ENCODE measurements at regions not wholly inside any gene's neighbourhood (a gene's known extent, or its start where the extent isn't known, plus 50 kb on each side); places are given as distances from the start of the nearest gene placed in this dataset.
"Not testable (repeated sequence)": the region's sequence is repeated elsewhere in the genome, so short reads cannot be mapped to it uniquely, and the experiment has no call there.

GRCh38 chr2:242054881-242055801, 185.6 kb downstream of the RTP5 start:
- no peak for DNase-seq

DNA sequence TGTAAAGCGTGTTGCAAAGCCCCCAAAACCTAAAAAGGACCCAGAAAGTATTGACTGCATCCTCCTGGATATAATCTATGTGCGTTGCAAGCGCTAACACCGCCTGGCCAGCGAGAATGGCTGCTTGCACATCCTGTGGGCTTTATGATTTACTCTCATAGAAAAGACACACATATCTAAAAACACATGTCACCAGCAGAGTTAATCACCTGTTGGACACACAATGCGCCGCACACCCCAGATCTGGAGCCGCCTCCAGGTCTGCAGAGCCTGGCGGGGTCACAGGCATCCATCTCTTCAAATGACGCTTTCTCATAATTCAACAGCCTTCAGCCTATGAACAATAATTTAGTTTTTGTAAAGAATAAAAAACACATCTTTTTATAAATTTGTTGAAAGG, 186.5 kb downstream of the RTP5 start:
- DNase-seq, result no peak

GRCh38 chr2:242056785-242057184, 187.3 kb downstream of the RTP5 start:
- DNase-seq, result no peak

GRCh38 chr2:242057379-242058040, 188.0 kb downstream of the RTP5 start:
- DNase-seq, result no peak

GRCh38 chr2:242058116-242058680, 188.7 kb downstream of the RTP5 start:
- DNase-seq, result no peak

DNA sequence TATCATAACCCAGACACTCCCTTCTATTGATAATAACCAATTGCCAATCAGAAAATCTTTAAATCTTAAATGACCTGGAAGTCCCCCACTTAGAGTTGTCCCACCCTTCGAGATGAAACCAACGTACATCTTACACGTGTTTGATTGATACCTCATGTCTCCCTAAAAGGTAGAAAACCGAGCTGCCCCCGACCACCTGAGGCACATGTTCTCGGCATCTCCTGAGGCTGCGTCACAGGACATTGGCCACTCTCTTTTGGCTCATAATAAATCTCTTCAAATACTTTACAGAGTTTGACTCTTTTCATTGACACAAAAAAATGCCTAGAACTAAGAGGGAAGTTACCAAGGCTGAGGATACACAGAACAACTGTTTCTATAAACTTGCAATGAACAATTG, 190.0 kb downstream of the RTP5 start:
- no peak for DNase-seq

GRCh38 chr2:242060212-242060835, 190.8 kb downstream of the RTP5 start:
- DNase-seq, result no peak

GRCh38 chr2:242061930-242062329, 192.4 kb downstream of the RTP5 start:
- not testable (repeated sequence) for DNase-seq

DNA sequence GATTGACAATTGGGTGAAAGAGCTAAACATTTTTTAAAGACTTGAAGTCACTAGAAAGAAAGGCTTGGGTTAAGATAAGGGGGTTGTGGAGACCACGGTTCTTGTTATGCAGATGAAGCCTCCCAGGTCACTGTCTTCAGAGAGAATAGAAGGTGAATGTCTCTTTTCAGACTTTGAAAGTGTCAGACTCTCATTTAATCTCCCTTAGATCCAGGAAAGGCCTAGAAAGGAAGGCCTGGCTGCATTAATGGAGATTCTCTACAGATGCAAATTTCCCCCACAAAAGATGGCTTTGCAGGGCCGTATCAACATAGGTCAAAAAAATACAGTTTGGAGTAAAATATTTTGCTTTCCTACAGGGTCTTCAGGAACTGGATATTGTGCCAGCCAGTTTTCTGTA, 193.9 kb downstream of the RTP5 start:
- no peak for DNase-seq

DNA sequence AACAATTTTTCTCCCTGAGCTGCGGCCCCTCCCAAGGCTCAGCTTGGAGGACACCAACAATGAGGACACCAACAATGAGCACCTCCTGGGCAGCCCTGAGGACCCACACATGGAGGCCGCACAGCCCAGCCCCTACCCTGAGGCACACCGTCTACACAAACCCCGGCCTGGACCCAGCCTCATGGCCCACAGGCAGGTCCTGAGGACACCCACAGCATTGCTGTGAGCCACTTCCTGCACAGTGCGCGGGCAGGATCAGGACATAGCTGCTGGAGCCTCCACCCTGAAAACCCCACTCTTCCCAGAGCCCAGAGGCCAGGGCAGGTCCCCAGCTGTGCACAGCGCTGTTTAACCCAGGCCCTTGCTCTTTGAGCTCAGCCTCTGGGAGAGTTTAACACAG, 194.3 kb downstream of the RTP5 start:
- no peak for DNase-seq

- DNase-seq, result no peak
These were observed 195.1 kb downstream of the RTP5 start for GRCh38 chr2:242064364-242065250.

GRCh38 chr2:242065426-242065825, 195.9 kb downstream of the RTP5 start:
- no peak for DNase-seq

GRCh38 chr2:242069018-242069417, 199.5 kb downstream of the RTP5 start:
- no peak for DNase-seq

DNA sequence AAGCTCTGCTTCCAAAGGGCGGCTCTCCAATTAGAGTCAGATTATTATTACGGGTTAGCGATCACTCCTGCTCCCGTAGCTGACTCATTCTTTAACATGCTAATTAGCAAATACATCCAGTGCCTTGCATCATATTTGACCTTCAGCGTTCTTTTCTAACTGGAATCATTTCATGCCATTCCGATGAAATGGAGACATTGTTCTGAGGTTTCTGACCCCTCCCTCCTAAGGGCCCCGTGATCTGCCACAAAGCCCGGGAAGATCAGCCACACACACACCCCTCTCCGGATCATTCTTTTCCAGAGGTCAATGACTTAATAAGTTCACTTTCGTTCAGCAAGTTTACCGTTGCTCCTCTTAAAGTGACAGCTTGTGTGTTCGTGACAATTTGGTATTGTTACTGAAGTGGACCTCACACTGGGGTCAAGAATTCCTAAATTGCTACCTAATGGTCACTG, 200.4 kb downstream of the RTP5 start:
- not testable (repeated sequence) for DNase-seq

DNA sequence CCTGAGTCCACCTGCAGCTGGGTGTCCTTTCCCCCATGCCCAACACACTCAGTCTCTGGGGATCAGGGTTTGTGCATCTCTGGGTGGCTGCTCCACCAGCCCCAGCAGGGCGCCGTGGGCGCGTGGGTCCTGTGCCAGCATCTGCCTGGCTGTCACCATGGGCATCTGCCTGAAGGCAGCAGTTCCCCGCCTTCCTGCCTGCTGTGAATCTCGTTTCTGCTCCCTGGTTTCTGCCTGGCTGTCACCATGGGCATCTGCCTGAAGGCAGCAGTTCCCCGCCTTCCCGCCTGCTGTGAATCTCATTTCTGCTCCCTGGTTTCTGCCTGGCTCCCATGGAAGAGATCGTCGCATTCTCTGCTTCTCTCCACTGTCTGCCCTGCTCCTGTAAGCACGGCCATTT, 201.2 kb downstream of the RTP5 start:
- DNase-seq, result not testable (repeated sequence)

- not testable (repeated sequence) for DNase-seq
These were observed 201.8 kb downstream of the RTP5 start for GRCh38 chr2:242071377-242071776.

- not testable (repeated sequence) for DNase-seq
These were observed 202.4 kb downstream of the RTP5 start for GRCh38 chr2:242071936-242072335.

DNA sequence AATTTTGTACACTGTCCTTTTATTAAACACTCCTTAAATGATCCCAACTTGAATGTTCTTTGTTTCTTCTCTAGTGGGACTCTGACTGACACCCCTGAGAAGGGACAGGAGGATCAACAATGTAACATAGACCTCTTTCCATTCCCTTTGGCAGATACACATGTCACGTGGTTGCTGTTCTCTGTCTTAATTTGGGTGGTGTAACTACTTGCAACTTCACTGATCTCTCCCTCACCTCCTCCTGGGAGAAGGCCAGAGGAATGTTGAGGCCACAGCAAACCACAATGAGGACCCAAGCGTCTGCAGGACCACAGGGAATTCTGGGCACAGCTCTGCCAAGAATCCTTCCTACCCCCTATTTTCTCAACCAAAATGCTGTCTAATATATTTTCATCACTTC, 205.6 kb downstream of the RTP5 start:
- no peak for DNase-seq

DNA sequence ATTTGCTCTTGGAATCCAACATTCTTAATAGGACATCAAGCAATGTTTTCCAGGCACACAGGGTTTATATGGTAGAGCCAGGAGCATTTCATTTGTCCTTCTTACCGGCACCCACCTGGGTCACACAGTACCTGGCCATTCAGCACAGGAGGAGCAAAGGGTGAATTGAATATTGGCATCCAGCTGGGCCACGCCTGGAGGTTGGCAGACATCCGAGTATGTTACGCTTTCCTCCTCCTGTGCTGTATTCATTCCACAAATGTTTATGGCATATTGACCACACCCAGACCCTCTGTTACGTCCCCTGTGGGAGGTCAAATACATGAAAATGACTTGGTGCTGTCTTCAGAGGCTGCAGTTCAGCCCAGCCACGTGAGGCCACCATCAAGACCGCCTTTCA, 206.2 kb downstream of the RTP5 start:
- no peak for DNase-seq

GRCh38 chr2:242076184-242076583, 206.7 kb downstream of the RTP5 start:
- not testable (repeated sequence) for DNase-seq

- DNase-seq, result not testable (repeated sequence)
These were observed 208.9 kb downstream of the RTP5 start for GRCh38 chr2:242078426-242078825.

DNA sequence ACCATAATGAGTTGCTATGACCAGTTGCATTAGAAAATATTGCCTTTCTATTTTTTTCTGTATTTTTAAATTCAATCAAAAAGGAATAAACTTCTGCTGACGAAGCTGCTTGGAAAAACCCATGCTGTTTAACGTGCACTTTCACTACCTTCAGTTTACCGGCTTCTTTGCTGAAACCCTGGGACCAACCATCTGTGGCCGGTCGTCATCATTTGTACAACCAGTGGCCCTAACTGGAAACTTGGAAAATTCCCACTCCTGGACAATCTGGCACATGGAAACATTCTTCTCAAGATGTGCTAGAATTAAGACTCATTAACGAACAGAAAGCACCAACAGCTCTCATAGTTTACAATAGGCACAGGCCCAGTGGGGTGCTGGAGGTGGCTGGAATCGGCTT, 210.3 kb downstream of the RTP5 start:
- not testable (repeated sequence) for DNase-seq
